Upper lobe of left lung (tissue), 4 donors: ENCODE measurements at regions not wholly inside any gene's neighbourhood (a gene's known extent, or its start where the extent isn't known, plus 50 kb on each side); places are given as distances from the start of the nearest gene placed in this dataset.

ENCODE experiments used
- EP300 ChIP-seq, 4 donors: sonication (generic); formaldehyde crosslinking; IDR thresholded peaks; one replicate each; pipeline ENCODE4 v1.5.1; 2017; ENCODE audit warnings: antibody characterized with exemption in 4 of 4, control low read depth in 2 of 4
- POLR2A ChIP-seq, 4 donors: fragments of 450-650 bp; IDR thresholded peaks; one replicate each; pipeline ENCODE4 v1.5.1; 2016 to 2017; ENCODE audit warnings: antibody characterized with exemption in 4 of 4, mild to moderate bottlenecking in 2 of 4
- TF ChIP-seq, protein P1 (sequence below), 6 experiments: fragments of 450-650 bp in 4 of 6; fragments of 200-600 bp in 2 of 6; sonication (generic) in 2 of 6; IDR thresholded peaks; one replicate each; pipeline ENCODE4 v1.5.1; 2016 to 2019; ENCODE audit warnings: antibody characterized with exemption in 6 of 6

DNA sequence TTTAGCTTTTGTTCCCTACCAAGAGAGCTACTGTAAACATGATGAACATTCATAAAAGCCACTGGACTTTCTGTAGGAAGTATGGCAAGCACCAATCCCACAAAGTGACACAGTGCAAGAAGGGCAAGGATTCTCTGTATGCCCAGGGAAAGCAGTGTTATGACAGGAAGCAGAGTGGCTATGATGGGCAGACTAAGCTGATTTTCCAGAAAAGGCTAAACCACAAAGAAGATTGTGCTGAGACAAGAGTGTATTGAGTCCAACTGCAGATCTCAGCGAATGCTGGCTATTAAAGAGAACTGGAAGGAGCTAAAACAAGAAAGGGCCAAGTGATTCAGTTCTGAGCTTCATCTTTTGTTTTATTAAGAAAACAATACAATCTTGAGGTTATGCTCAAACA, 60.5 kb upstream of the EFCAB3 start:
- TF ChIP-seq, protein P1, sequence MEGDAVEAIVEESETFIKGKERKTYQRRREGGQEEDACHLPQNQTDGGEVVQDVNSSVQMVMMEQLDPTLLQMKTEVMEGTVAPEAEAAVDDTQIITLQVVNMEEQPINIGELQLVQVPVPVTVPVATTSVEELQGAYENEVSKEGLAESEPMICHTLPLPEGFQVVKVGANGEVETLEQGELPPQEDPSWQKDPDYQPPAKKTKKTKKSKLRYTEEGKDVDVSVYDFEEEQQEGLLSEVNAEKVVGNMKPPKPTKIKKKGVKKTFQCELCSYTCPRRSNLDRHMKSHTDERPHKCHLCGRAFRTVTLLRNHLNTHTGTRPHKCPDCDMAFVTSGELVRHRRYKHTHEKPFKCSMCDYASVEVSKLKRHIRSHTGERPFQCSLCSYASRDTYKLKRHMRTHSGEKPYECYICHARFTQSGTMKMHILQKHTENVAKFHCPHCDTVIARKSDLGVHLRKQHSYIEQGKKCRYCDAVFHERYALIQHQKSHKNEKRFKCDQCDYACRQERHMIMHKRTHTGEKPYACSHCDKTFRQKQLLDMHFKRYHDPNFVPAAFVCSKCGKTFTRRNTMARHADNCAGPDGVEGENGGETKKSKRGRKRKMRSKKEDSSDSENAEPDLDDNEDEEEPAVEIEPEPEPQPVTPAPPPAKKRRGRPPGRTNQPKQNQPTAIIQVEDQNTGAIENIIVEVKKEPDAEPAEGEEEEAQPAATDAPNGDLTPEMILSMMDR (IDR thresholded peaks at IDR 0.05): no peak
- no peak for TF ChIP-seq POLR2A (IDR thresholded peaks at IDR 0.05)
- TF ChIP-seq EP300 (IDR thresholded peaks at IDR 0.05): no peak
